ENCODE measurements at regions not wholly inside any gene's neighbourhood (a gene's known extent, or its start where the extent isn't known, plus 50 kb on each side); places are given as distances from the start of the nearest gene placed in this dataset.
"Not testable (repeated sequence)": the region's sequence is repeated elsewhere in the genome, so short reads cannot be mapped to it uniquely, and the experiment has no call there.

GRCh38 chr1:59199719-59200376 lies 97.0 kb upstream of the FGGY start:
- no peak for TF ChIP-seq CTCF (IDR thresholded peaks at IDR 0.05)

GRCh38 chr1:59201341-59201740 lies 95.6 kb upstream of the FGGY start:
- no peak for TF ChIP-seq CTCF (IDR thresholded peaks at IDR 0.05)
- Mint-ChIP-seq H3K27me3 (ENCODE audit: unreplicated experiment) (peaks cover 9% of the 10 kb centered on the region), H3K27ac (ENCODE audit: unreplicated experiment) (no peak overlapping the region), H3K9me3 (ENCODE audit: unreplicated experiment) (peaks cover 6% of the 10 kb centered on the region), H3K4me3 (ENCODE audit: unreplicated experiment) (no peak overlapping the region), H3K4me1 (ENCODE audit: unreplicated experiment) (peaks cover 18% of the 10 kb centered on the region), H3K36me3 (ENCODE audit: unreplicated experiment) (no peaks in the 10 kb centered on the region)
- DNase-seq (ENCODE audit: extremely low spot score, unreplicated experiment), result no peak

More at GRCh38 chr1:59199719-59200376, 97.0 kb upstream of the FGGY start:
- Mint-ChIP-seq H3K9me3 (ENCODE audit: unreplicated experiment) (peaks cover 2% of the 10 kb centered on the region), H3K4me1 (ENCODE audit: unreplicated experiment) (peaks cover 18% of the 10 kb centered on the region), H3K36me3 (ENCODE audit: unreplicated experiment) (no peaks in the 10 kb centered on the region), H3K27ac (ENCODE audit: unreplicated experiment) (no peak overlapping the region), H3K27me3 (ENCODE audit: unreplicated experiment) (peaks cover 11% of the 10 kb centered on the region), H3K4me3 (ENCODE audit: unreplicated experiment) (no peak overlapping the region)
- DNase-seq (ENCODE audit: extremely low spot score, unreplicated experiment), result no peak

- Mint-ChIP-seq H3K9me3 (ENCODE audit: unreplicated experiment) (peaks cover 6% of the 10 kb centered on the region), H3K27me3 (ENCODE audit: unreplicated experiment) (peaks cover 11% of the 10 kb centered on the region), H3K4me3 (ENCODE audit: unreplicated experiment) (no peak overlapping the region), H3K4me1 (ENCODE audit: unreplicated experiment) (peaks cover 18% of the 10 kb centered on the region), H3K36me3 (ENCODE audit: unreplicated experiment) (no peaks in the 10 kb centered on the region), H3K27ac (ENCODE audit: unreplicated experiment) (no peak overlapping the region)
- DNase-seq (ENCODE audit: extremely low spot score, unreplicated experiment), result no peak
- TF ChIP-seq CTCF (IDR thresholded peaks at IDR 0.05), result no peak
These were observed 94.4 kb upstream of the FGGY start for GRCh38 chr1:59202455-59202854.

- Mint-ChIP-seq H3K36me3 (ENCODE audit: unreplicated experiment) (no peaks in the 10 kb centered on the region), H3K27me3 (ENCODE audit: unreplicated experiment) (peaks cover 15% of the 10 kb centered on the region)
These were observed 92.9 kb upstream of the FGGY start for GRCh38 chr1:59204001-59204400.

GRCh38 chr1:59206616-59207015 lies 90.3 kb upstream of the FGGY start:
- H3K4me1 Mint-ChIP-seq (ENCODE audit: unreplicated experiment); H3K4me3 Mint-ChIP-seq (ENCODE audit: unreplicated experiment); H3K36me3 Mint-ChIP-seq (ENCODE audit: unreplicated experiment); DNase-seq (ENCODE audit: extremely low spot score, unreplicated experiment); H3K9me3 Mint-ChIP-seq (ENCODE audit: unreplicated experiment); H3K27ac Mint-ChIP-seq (ENCODE audit: unreplicated experiment): not testable (repeated sequence)
- H3K27me3 Mint-ChIP-seq (ENCODE audit: unreplicated experiment), result peaks cover 27% of the 10 kb centered on the region

More at GRCh38 chr1:59204001-59204400, 92.9 kb upstream of the FGGY start:
- no peak for TF ChIP-seq CTCF (IDR thresholded peaks at IDR 0.05)
- Mint-ChIP-seq H3K4me1 (ENCODE audit: unreplicated experiment) (peaks cover 11% of the 10 kb centered on the region), H3K27ac (ENCODE audit: unreplicated experiment) (no peak overlapping the region), H3K4me3 (ENCODE audit: unreplicated experiment) (no peak overlapping the region), H3K9me3 (ENCODE audit: unreplicated experiment) (peaks cover 6% of the 10 kb centered on the region)
- no peak for DNase-seq (ENCODE audit: extremely low spot score, unreplicated experiment)

- not testable (repeated sequence) for H3K4me3 Mint-ChIP-seq (ENCODE audit: unreplicated experiment); DNase-seq (ENCODE audit: extremely low spot score, unreplicated experiment); H3K9me3 Mint-ChIP-seq (ENCODE audit: unreplicated experiment); H3K27ac Mint-ChIP-seq (ENCODE audit: unreplicated experiment); H3K36me3 Mint-ChIP-seq (ENCODE audit: unreplicated experiment)
- H3K4me1 Mint-ChIP-seq (ENCODE audit: unreplicated experiment), result peaks cover 20% of the 10 kb centered on the region
- H3K27me3 Mint-ChIP-seq (ENCODE audit: unreplicated experiment), result peaks cover 41% of the 10 kb centered on the region
These were observed 86.5 kb upstream of the FGGY start for GRCh38 chr1:59210430-59210829.

Data from osteocyte (in vitro differentiated cells).